ENCODE measurements at regions not wholly inside any gene's neighbourhood (a gene's known extent, or its start where the extent isn't known, plus 50 kb on each side); places are given as distances from the start of the nearest gene placed in this dataset.
A peak's percentile ranks its signal among the peaks of the same experiment; 100 is the strongest.
"Not testable (repeated sequence)": the region's sequence is repeated elsewhere in the genome, so short reads cannot be mapped to it uniquely, and the experiment has no call there.

DNA sequence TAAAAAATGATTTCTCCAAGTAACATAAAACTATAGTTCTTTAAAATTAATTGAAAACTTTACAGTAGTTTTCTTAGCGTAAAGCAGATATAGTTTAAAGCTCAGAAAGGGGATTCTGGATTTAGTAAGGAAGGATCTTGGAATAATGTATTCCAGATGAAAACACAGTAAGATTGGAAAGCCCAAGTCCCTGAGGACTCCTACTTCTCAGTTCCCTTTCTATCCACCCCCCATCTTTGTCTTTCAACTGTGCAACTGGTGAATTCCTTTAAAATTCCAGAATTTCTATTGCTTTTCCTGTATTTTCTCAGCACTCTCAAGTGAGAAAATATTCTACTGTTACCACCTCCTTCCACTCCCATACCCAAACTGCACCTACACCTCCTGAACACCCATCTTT lies 184.5 kb upstream of the FBN2 start:
- no peak for DNase-seq (ENCODE audit: low read depth)

GRCh38 chr5:128730021-128730420 lies 192.0 kb upstream of the FBN2 start:
- DNase-seq (ENCODE audit: low read depth), result not testable (repeated sequence)

DNA sequence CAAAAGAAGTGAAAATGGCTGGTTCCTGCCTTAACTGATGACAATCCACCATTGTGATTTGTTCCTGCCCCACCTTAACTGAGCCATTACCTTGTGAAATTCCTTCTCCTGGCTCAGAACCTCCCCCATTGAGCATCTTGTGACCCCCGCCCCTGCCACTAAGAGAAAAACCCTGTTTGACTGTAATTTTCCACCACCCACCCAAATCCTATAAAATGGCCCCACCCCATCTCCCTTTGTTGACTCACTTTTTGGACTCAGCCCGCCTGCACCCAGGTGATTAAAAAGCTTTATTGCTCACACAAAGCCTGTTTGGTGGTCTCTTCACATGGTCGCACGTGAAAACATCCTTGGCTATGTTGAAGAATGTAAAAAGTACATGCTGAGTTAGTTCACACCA lies 197.6 kb upstream of the FBN2 start:
- not testable (repeated sequence) for DNase-seq (ENCODE audit: low read depth)

GRCh38 chr5:128736553-128736952 lies 198.5 kb upstream of the FBN2 start:
- peak; percentile 1 for DNase-seq (ENCODE audit: low read depth)

- no peak for DNase-seq (ENCODE audit: low read depth)
These were observed 211.3 kb upstream of the FBN2 start for GRCh38 chr5:128749136-128749898.

GRCh38 chr5:128750155-128750554 lies 212.1 kb upstream of the FBN2 start:
- DNase-seq (ENCODE audit: low read depth), result no peak

DNA sequence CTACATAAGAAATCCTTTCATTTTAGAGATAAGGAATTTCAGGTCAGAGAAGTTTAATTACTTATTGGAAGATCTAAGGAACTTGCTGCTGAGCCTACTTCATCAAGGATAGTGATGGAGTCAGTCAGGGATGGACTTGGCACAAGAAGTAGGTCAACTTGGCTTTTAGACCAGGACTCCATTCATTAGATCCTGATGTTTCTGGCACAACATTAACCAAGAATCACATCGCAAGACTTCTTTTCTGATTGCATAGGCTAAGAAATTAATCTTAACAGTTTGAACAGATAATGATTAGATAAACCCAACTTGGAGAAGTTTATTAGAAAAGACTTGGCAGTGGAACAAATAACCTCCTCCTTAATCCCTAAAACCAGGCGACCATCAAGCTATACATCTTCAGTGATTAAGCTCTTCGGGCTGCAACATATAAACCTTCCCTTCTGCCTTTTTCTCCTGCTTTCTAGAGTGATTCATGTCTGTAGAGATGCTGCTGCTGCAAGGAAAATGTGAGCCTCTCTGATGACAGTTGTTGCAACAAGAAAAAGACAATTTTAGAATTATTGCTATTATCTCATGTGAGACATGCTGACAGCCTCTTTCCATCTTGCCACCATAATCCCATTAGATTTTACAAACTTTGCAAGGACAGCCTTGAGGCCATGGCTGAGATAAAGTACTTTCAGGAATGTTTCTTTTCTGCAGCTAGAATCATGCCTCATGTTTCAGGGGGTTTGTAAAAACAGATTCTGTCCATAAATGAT lies 207.9 kb upstream of the SLC27A6 start:
- no peak for DNase-seq (ENCODE audit: low read depth)

GRCh38 chr5:128762661-128763306 lies 202.5 kb upstream of the SLC27A6 start:
- DNase-seq (ENCODE audit: low read depth), result no peak

GRCh38 chr5:128763321-128763720 lies 202.0 kb upstream of the SLC27A6 start:
- DNase-seq (ENCODE audit: low read depth), result no peak

DNA sequence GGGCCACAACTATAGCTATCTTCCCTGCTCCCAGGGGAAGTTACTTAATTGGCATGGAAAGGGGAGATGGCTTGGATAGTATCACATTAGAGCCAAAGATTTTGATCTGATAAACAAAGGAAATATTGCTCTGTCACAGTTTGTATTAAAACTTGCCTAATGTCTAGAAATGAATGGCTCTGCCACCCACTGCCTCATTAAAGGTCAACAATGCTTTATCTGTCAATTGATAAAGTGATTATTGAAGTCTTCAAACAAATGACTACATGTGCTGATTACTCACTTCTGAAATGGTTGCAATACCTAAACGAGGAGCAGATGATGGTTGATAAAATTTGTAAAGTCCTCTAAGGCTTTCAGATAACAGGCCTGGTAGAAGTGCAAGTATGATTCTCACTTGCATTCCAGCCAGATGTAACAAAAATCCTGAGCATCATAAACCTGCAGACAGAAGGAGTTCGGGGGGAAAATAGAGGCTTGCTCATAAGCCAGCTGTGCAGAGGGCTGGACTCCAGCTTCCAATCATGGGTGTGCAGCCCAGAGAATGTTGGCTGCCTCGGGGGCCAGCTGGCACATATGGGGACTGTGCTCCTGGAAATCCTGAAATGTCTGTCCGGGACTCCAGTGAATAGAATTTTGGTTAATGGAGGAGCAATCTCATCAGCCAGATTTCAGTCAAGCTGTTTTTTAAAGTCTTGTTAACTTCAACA lies 200.5 kb upstream of the SLC27A6 start:
- no peak for DNase-seq (ENCODE audit: low read depth)

DNA sequence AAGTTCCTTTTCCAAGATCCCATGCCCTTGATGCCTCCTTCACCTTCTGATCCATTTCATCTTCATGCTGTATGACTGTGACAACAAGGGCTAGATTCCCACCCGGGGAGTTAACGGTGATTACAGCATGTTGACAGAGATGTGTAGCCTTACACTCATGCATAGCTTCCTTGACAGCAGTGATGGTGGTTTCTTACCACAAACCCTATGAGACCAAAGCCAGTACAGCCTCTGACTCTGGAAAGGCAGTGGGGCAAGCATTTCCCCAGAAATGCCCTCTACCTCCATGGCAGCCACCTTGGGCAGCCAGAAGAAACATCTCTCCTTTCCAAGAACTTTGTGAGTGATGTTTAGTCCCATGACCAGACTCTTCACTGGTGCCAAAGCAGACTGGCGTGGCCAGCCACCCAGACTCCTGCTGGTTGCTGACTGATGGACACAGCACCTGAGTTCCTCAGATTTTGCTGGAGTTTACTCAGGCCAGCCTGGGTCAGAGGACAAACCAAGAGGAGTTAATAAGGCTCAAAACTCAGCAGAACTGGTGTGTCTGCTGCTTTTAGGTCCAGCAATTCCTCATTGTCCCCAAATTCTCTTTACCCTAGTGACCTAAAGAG lies 199.7 kb upstream of the SLC27A6 start:
- no peak for DNase-seq (ENCODE audit: low read depth)

DNA sequence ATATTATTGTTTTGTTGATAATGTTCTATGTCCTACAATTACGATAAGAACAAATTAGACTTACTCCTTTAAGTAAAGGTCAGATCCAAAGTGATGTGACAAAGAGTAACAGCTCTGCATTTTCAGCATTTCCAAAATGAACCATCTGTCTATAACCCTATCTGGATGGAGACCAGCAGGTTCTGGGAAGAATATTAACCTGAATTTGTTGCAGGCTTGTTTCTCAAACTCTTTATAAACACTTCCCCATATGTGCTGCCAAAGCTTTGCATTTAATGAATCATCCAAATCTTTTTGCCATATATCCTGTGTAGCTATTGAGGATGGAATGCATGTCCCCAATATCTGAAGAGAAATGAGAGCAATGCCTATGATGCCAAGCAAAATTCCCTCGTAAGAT lies 198.9 kb upstream of the SLC27A6 start:
- DNase-seq (ENCODE audit: low read depth), result no peak

DNA sequence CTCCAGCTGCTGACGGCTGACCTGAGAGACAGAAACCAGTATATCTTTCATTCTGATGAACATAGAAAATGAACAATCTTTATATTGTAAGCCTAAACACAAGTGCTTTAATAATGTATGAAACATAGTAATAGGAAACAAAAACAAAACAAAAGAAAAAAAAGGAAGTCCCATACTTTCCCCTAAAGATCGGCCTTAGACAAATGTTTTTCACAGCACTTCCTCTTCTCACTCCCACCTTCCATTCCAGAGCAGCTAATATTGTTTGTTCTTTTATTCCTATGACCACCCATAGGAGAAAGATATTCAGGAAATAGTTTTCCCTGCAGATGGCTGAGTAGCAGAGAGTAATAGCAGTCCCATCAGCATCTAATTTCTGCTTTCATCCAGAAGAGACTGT lies 194.4 kb upstream of the SLC27A6 start:
- no peak for DNase-seq (ENCODE audit: low read depth)

DNA sequence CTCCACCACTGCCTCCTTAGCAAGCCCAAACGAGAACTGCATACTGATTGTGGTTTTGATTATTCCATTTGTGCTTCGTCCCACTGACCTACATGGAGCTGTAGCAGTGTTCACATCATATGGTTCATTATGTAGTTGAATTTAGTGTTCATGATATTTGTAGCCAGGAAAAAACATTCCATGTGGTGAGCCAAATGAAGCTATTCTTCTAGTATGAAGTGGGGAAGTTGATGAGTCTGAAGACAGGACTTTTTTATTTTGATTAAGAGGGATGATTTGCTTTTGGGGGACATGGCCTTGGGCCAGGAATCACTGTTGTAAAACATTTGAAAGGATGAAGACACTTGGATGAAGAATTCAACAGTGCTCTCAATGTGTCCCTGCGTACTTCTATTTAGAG lies 192.9 kb upstream of the SLC27A6 start:
- no peak for DNase-seq (ENCODE audit: low read depth)

DNA sequence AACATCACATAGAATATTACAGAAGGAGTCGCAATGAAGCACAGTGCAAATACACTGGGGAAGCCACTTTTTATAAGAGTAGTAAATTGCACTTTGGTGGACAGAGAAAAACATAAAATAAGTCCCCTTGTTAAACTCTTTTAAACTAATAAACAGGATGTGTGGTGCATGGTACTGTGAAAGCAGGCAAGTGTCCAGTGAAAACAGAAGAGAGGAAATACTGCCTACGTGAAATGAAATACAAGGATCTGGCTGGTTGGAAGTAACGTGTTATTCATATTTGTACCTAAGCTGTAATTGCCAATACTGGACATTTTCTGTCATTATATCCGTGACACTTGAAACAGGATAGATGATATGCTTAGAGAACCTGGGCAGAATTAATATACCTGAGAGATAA lies 191.9 kb upstream of the SLC27A6 start:
- no peak for DNase-seq (ENCODE audit: low read depth)

DNA sequence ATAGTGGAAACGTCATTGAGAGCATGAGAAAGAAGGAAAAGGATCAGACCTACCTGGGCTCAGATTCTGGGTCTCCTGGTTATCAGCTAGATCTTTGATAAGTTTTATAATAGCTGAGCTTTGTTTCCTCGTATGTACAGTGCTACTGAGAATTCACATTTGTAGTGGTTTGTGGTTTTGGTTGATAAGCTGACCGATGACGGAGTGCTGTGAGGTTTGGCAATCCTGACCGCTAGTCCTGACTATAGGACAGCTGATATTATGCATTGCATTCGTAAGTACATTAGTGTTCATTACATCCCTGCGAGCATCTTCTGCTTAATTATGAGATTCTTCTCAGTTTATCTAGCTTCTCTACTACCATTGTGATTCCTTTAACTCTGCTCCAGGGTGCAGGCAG lies 190.7 kb upstream of the SLC27A6 start:
- DNase-seq (ENCODE audit: low read depth), result peak; percentile 48

DNA sequence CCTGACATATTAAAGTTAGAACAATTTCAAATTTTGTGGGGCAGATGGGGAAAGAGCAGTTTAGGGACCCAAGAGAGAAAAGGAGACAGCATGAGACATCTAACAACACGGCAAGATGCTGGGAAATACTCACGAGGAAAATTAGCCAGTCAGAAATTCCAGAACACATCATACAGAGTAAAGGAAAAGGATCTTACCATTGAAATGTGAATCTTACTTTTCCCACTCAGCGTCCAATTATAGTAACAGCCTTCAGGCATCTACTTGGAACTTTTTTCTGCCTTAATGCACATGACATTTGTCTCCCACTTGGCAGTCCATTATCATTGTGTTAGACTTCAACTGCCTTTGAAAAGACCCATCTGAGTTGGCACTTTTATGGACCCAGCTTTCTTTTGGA lies 189.7 kb upstream of the SLC27A6 start:
- no peak for DNase-seq (ENCODE audit: low read depth)

DNA sequence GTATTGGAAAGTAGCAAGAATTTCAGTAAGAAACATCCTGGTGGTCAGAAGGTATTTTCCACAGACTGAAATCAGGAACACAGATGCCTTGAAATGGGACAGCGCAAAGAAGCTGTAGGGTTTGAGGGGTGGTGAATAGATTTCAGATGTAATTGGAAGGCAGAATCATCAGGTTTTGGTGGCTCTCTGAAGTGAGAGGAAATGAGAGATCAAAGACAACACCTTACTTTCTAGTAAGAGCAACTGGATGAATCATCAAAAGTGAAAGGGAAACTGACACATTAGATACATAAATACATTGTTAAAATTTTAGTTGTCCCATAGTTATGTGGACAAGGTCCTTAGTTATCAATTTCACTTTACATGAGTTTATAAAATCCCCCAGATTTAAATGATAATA lies 188.2 kb upstream of the SLC27A6 start:
- no peak for DNase-seq (ENCODE audit: low read depth)

- DNase-seq (ENCODE audit: low read depth), result no peak
These were observed 186.8 kb upstream of the SLC27A6 start for GRCh38 chr5:128778474-128778873.

DNA sequence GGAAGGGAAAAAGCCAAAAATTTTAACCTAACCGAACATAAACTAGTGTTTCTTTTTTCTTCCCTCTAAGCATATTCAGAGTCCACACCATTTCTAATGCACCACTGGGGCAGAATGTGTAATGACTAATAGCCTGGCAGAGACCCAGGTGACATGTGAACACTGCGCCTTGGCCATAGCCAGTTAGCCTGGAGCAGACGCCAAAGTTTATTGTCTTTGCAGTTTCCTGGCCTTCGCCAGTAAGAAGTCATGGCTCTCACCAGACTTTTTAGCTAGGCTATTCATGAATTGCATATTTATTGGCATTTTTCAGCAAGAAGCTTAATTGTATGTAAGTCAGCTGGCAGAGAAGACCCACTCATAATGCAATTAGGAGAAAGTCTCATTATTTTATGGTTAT lies 182.8 kb upstream of the SLC27A6 start:
- DNase-seq (ENCODE audit: low read depth), result peak; percentile 83

DNA sequence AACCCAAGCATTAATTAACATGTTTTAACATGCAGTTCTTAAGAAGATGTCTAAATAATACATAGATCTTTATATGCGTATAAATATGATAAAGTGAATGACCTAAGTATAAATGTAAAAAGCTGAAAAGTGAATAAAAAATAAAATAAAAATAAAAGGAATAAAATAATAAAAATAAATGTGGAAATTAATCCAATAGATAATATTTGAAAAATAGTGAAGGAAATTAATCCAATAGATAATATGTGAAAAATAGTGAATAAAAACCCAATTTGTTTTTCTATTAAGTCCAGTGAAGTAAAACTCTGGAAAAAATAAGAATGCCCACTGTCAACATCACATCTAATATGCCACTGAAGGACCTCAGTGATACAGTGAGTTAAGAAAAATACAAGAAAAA lies 180.6 kb upstream of the SLC27A6 start:
- DNase-seq (ENCODE audit: low read depth), result no peak

GRCh38 chr5:128791312-128791711 lies 174.0 kb upstream of the SLC27A6 start:
- DNase-seq (ENCODE audit: low read depth), result no peak

All from LHCN-M2 (cell line).